DMS153 treated with DMSO at 0.1 percent for 48 hours (cell line): ENCODE measurements at regions not wholly inside any gene's neighbourhood (a gene's known extent, or its start where the extent isn't known, plus 50 kb on each side); places are given as distances from the start of the nearest gene placed in this dataset.
"Not testable (repeated sequence)": the region's sequence is repeated elsewhere in the genome, so short reads cannot be mapped to it uniquely, and the experiment has no call there.

Source experiments
- DNase-seq: peaks from one replicate; lab custom pipeline; 2025; ENCODE audit not compliant: unreplicated experiment; lab: John Stamatoyannopoulos, UW

DNA sequence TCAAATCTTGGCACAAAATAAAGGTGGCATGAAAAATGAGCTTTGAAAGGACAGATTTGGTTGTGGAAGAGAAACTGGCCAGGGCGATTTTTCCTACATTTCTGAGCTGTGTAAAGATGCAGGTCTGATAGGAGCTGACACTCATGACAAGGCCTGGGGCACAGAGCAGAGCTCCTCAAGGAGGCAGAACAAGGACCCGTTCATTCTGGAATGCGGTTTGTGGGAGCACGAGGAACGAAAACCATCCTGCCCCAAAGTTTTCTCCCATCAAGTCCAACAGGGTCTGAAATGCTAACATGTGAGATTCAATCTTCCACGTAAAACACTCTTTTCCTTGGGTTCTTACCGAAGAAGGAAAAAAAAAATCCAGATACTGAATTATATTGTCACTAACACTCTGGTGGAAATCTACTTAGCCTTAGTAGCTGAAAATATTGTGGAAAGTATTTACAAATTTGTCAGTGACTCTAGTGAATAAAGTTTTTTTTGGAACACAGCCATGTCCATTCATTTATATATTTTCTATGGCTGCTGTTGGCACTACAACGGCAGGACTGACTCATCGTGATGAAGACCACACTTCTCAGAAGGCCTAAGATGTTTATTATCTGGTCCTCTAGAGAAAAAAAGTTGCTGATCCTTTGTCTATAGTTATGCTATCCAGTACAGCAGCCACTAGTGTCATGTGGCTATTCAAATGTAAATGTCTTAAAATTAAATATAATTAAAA is 215.7 kb downstream of the BAMBI start:
- DNase-seq: no peak

- DNase-seq: no peak
Measured at GRCh38 chr10:28894146-28894545, 216.8 kb downstream of the BAMBI start.

DNA sequence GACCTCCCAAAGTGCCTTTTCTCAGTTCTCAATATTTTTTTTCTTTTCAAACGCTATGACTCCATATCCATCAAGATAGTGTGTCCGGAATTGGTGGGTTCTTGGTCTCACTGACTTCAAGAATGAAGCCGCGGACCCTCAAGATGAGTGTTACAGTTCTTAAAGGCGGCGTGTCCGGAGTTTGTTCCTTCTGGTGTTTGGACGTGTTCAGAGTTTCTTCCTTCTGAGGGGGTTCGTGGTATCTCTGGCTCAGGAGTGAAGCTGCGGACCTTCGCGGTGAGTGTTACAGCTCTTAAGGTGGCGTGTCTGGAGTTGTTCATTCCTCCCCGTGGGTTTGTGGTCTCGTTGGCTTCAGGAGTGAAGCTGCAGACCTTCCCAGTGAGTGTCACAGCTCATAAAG is 218.3 kb downstream of the BAMBI start:
- DNase-seq: not testable (repeated sequence)

DNA sequence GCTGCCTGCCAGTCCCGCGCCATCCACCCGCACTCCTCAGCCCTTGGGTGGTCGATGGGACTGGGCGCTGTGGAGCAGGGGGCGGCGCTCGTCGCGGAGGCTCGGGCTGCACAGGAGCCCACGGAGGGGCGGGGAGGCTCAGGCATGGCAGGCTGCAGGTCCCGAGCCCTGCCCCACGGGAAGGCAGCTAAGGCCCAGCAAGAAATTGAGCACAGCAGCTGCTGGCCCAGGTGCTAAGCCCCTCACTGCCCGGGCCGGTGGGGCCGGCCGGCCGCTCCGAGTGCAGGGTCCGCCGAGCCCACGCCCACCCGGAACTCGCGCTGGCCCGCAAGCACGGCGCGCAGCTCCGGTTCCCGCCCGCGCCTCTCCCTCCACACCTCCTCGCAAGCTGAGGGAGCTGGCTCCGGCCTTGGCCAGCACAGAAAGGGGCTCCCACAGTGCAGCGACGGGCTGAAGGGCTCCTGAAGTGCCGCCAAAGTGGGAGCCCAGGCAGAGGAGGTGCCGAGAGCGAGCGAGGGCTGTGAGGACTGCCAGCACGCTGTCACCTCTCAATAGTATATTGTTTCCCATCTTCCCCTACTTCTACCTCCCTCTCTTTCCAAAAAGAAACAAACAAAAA is 219.6 kb downstream of the BAMBI start:
- not testable (repeated sequence) for DNase-seq

DNA sequence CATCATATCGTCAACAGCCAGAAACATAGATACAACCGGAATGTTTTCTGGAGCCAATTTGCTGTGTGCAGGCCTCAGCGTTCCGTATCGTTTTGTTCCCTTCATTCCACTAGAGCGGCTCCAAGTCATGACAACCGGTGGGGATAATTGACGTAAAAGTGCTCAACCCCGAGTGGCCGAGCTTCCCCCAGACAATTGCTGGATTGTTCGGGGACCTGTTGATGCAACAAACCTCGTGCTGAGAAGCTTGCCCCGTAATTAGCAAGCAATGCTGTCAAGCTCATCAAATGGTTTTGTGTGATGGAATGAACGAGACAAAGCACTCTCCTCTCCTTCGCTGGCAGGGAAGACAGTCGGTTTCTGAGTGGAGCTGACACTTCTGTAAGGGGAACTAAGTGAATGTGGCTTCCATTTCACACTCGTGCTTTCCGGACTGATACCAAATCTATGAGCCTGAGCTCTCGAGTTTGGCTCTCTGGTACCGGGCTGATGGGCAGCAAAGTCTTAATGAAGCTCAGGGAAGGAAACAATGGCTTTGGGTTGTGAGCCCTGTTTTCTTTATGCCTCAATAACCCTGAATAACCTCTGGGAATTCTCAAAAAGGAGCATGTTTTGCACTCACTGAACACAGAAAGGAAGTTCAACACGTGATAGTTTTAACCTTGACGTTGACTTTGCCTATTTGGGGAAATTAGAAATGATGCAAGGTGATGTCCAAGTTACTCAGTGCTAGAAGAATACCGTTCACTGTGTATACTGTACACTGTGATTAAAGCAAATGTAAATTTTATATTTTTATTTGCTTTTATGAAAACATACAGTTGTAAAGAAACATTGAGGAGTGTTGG is 220.5 kb downstream of the BAMBI start:
- no peak for DNase-seq

GRCh38 chr10:28902215-28902614 is 224.9 kb downstream of the BAMBI start:
- no peak for DNase-seq

- no peak for DNase-seq
Measured at GRCh38 chr10:28903063-28903462, 225.7 kb downstream of the BAMBI start.

GRCh38 chr10:28903736-28904135 is 226.4 kb downstream of the BAMBI start:
- DNase-seq: no peak

DNA sequence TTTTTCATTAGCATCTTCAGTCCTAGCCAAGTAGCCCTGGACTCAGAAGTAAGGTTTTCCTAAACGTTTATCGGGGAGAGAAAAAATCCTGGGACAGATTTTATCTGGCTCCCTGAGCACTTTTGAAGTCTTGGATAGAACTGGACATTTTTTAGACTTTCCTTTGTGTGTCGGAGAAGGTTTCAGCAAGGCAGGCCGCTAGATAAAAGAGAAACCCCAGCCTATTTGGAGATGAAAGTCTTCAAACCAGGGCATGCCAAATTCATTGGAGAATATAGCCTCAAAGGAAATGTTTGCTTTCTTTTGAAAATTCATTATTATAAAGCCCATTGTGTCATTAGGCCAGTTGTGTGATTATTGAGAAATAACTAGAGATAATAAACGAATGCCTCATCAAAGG is 228.1 kb downstream of the BAMBI start:
- DNase-seq: no peak

- no peak for DNase-seq
Measured at GRCh38 chr10:28906011-28906411, 228.7 kb downstream of the BAMBI start.

- no peak for DNase-seq
Measured at GRCh38 chr10:28906415-28906814, 229.1 kb downstream of the BAMBI start.

GRCh38 chr10:28906934-28907333 is 229.6 kb downstream of the BAMBI start:
- DNase-seq: no peak

GRCh38 chr10:28909875-28910274 is 232.6 kb downstream of the BAMBI start:
- no peak for DNase-seq

DNA sequence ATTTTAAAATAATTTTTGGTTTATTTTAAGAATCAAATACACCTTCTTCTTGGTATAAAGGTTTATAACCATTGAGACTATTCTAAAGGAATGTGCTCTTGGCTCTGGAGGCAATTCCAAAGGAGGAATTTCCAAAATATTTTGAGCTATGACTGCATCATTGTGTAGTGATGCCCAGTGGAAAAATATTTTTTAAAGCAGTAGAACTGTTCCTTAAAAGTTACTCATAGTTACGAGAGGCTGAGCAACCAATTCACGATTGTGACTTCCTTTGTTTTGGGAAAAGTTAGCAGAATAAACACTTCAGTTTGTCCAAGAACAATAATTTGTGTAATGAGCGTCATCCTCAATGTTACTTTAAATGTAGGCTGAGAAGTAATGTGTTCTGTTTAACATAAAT is 233.6 kb downstream of the BAMBI start:
- no peak for DNase-seq

DNA sequence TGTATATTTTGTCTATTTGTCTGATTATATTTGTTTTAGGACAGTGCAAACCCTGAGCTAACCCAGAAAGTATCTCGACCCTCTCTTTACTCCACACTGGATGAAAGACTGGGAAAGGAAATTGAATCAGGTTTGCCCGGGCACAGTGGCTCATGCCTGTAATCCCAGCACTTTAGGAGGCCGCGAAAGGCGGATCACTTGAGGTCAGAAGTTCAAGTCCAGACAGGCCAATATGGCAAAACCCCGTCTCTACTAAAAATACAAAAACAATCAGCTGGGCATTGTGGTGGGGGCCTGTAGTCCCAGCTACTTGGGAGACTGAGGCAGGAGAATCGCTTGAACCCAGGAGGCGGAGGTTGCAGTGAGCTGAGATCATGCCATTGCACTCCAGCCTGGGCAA is 234.2 kb downstream of the BAMBI start:
- not testable (repeated sequence) for DNase-seq

- no peak for DNase-seq
Measured at GRCh38 chr10:28912017-28912783, 234.9 kb downstream of the BAMBI start.

DNA sequence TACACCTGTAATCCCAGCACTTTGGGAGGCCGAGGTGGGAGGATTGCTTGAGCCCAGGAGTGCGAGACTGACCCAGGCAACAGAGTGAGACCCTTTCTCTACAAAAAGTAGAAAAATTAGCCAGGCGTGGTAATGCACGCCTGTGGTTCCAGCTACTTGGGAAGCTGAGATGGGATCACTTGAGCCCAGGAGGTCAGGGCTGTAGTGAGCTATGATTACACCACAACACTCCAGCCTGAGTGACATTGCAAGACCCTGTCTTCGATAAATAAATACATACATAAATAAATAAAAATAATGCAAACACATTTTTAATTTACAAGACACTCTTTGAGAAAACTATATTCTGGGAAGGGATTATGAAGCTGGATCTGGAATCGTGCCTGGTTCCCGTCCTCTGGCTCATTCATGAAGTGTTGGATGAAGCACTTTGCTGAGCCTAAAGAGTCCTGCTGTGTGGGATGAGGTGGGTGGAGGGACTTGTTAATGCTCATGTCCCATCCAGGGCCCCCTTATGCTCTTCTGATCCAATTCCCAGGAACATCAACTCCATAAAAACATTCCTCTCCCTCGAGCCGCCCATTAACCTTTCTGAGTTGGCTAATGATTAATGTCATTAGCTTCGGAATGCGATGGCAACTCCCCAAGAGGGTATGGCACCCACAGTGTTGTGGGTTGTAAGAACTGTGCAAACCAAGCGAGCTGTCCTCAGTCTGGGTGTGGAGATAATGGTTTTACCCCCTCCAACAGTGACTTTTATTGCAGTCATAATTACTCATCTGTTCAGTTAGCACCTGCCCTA is 236.3 kb downstream of the BAMBI start:
- no peak for DNase-seq

- no peak for DNase-seq
Measured at GRCh38 chr10:28914701-28915100, 237.4 kb downstream of the BAMBI start.

GRCh38 chr10:28915989-28916588 is 238.8 kb downstream of the BAMBI start:
- no peak for DNase-seq

DNA sequence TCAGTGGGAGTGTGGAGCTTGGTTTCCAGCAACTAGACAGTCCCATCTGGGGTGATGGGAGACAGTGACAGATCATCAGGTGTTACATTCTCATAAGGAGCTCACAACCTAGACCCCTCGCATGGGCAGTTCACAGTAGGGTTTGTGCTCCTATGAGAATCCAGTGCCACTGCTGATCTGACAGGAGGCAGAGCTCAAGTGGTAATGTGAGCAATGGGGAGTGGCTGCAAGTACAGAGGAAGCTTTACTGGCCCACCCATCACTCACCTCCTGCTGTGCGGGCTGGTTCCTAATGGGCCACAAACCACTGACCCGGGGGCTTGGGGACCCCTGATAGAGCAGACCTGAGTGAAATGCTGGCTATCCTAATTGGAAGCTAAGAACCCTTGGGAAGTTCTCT is 242.8 kb downstream of the BAMBI start:
- no peak for DNase-seq
